Amniotic epithelial cell (primary cell): ENCODE measurements at regions not wholly inside any gene's neighbourhood (a gene's known extent, or its start where the extent isn't known, plus 50 kb on each side); places are given as distances from the start of the nearest gene placed in this dataset.

ENCODE experiments used
- DNase-seq: peaks from one replicate; pipeline ENCODE4 v3.0.0-alpha.2; 2010; ENCODE audit warnings: low read depth

- DNase-seq = peak; percentile 91
These were observed 97.9 kb downstream of the DISP1 start for GRCh38 chr1:222912730-222913129.

GRCh38 chr1:222914861-222915632, 100.2 kb downstream of the DISP1 start:
- peak; percentile 98 for DNase-seq

- DNase-seq = no peak
These were observed 101.3 kb downstream of the DISP1 start for GRCh38 chr1:222916100-222916499.

DNA sequence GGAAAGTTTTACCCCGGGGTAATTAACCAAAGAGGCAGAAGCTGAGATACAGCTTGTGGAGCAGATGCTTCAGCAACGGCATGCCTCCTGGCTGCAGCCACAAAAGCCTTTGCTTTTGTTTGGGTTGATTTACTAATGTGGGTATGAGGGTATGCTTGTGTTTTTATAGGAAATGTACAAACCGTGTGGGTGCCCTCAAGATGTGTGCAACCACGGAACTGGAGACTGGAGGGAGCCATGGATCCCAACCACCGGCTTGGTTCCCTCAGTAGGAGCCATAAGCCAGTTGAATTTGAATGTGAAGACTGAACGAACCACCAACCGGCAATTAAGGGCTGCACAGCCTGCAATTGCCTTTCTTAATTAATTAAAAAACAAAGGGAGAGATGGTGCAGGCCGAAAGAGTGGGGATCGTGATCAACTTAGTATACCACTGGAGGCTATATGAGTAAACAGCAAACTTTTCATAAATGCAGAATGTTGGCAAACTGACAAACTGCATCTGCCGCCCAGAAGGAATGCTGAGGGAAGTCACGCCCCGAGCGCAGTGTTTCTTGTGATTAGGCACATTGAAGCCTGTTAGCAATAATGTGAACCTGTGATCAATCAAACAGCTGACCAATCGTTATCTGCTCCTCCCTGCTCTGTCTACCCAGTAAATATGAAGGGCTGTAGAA, 104.1 kb downstream of the DISP1 start:
- no peak for DNase-seq

DNA sequence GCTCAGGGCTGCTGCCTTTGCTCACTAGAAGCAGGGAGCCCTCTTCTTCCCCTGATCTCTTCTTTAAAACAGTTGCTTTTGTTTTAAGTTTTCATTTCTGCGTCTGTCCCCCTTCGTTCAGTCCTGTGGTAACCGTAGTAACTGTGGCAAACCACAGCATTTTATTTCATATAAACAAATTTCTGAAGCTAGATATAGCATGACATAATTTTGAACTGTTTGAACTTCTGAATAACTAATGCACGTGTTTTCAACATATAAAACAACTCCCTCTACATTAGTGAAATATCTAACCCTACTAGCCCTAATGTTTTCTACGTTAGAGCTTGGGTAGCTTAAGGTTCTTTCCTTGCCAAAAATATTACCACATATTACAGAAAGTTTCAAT, 104.6 kb downstream of the DISP1 start:
- peak; percentile 88 for DNase-seq

- DNase-seq = peak; percentile 92
These were observed 105.3 kb downstream of the DISP1 start for GRCh38 chr1:222920169-222920568.

GRCh38 chr1:222921945-222922344, 107.1 kb downstream of the DISP1 start:
- peak; percentile 34 for DNase-seq

GRCh38 chr1:222923506-222923905, 108.7 kb downstream of the DISP1 start:
- peak; percentile 90 for DNase-seq

- DNase-seq = peak; percentile 50
These were observed 109.4 kb downstream of the DISP1 start for GRCh38 chr1:222924136-222924706.

- DNase-seq = peak; percentile 83
These were observed 111.7 kb downstream of the DISP1 start for GRCh38 chr1:222926566-222926965.

- DNase-seq = no peak
These were observed 112.2 kb downstream of the DISP1 start for GRCh38 chr1:222927031-222927430.

- DNase-seq = peak; percentile 80
These were observed 113.4 kb downstream of the DISP1 start for GRCh38 chr1:222928212-222928611.

- no peak for DNase-seq
These were observed 115.2 kb downstream of the DISP1 start for GRCh38 chr1:222930070-222930469.

DNA sequence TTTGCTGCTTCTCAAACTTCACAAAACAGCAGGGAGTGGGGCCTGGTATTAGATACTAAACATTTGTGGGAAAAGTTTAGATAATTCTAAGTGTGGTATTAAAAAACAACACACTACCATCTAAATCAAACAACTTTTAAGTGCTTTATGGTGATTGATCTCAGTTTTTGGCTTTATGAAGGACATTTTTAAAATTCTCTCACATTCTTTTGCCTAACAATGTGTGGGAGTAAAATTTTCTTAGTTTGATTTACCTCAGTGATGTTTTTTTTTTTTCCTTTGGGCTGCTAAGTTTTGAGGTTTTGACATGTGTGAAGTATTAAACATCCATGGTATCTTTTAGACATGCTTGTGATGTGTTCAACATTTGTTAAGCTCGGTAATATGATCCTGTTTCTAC, 116.2 kb downstream of the DISP1 start:
- DNase-seq = peak; percentile 71

DNA sequence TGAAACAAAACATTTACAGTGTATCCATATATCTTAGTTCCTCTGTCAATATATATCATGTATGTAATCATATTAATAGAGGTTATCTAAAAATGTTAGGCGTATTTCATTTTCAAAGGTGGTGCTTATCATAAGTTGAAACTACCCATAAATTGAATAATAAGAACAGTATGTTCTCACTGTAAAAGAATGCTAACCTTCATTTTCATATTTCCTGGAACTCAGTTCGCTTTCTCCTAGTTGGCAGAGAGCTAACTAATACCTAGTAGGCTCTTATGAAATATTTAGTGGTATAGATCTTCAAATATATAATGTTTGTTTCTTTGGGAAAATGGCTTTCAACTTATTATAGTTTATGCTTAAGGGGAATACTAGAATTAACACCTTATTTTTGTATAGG, 118.4 kb downstream of the DISP1 start:
- DNase-seq = peak; percentile 37

- no peak for DNase-seq
These were observed 120.5 kb downstream of the DISP1 start for GRCh38 chr1:222935239-222935900.

GRCh38 chr1:222936042-222936441, 121.2 kb downstream of the DISP1 start:
- peak; percentile 49 for DNase-seq

DNA sequence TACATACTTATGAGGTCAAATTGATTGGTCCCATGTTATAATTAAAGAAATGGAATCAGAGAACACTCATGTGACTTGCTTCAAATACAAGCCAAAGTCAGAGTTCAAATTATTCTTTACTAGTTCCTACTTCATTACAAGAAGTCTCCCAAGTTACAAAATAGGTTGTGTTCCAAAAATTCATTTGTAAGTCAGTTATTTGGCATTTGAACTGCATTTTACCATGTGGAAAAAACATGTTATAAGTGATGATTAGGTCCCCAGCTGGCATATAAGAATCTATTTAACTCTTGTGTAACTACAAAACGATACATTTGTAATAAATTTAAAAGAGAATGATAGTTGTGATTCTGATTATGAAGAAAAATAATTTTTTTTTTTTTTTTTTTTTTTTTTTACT, 124.1 kb downstream of the DISP1 start:
- DNase-seq = no peak

DNA sequence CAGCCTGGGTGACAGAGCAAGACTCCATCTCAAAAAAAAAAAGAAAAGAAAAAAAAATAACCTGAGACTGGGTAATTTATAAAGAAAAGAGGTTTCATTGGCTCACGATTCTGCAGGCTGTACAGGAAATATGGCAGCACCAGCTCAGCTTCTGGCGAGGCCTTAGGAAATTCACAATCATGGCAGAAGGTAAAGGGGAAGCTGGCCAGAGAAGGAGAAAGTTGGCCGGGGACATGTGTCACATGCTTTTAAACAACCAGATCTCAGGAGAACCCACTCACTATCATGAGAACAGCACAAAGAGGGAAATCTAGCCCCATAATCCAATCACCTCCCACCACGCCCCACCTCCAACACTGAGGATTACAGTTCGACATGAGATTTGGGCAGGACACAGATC, 125.3 kb downstream of the DISP1 start:
- no peak for DNase-seq

DNA sequence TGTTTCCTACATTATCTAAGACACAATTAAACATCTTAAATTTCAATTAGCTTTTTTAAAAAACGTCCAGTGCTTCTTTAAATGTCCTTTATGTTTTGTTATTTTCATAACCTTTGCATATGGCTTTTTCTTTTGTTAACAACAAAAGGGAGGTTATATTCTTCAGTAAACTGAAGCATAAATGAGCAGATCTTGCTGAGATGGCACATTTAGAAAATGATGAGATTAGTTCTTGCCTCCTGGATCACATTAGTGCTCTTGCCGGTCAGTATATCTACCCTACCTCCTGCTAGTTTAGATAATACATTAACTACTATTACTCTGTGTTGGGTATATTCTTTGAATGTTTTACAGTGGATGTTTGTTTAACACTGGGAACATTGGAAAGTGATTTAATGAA, 126.1 kb downstream of the DISP1 start:
- no peak for DNase-seq

- no peak for DNase-seq
These were observed 126.6 kb downstream of the DISP1 start for GRCh38 chr1:222941425-222941824.

GRCh38 chr1:222946436-222946835, 131.6 kb downstream of the DISP1 start:
- DNase-seq = no peak

DNA sequence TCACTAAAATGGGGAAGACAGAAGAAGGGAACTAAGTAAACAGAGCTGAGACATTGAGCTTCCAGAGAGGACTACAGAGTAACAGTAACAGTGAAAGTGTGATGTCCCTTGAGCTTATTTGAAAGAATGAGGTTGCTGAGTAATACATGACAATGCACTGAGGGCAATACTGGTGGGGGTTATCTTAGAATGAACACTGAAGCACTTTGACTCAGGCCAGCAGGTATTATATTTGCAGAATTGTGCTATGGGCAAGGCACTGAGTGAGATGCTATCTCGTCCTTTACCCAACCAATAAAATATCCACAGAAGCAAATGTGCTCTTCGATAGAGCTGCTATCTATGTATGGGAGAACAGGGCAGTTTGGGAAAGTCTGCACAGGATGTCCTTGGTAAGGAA, 133.2 kb downstream of the DISP1 start:
- DNase-seq = peak; percentile 28
